HG02938 (cell line): ENCODE measurements at regions not wholly inside any gene's neighbourhood (a gene's known extent, or its start where the extent isn't known, plus 50 kb on each side); places are given as distances from the start of the nearest gene placed in this dataset.

Experiments
- ATAC-seq: cut with Tn5 transposase; IDR thresholded peaks from one replicate; pipeline ENCODE4 v1.9.1; 2021; ENCODE audit warnings: mild to moderate bottlenecking, moderate library complexity; ENCODE audit not compliant: unreplicated experiment

- ATAC-seq: peak; percentile 50
Measured at GRCh38 chr14:32254952-32255679, 52.0 kb upstream of the RNU6-8 start.

- ATAC-seq: no peak
Measured at GRCh38 chr14:32255789-32256188, 52.7 kb upstream of the RNU6-8 start.

GRCh38 chr14:32256576-32256975 lies 53.5 kb upstream of the RNU6-8 start:
- no peak for ATAC-seq

- no peak for ATAC-seq
Measured at GRCh38 chr14:32258336-32258993, 55.4 kb upstream of the RNU6-8 start.

- ATAC-seq: peak; percentile 84
Measured at GRCh38 chr14:32259368-32260013, 56.4 kb upstream of the RNU6-8 start.

GRCh38 chr14:32263939-32264567 lies 61.0 kb upstream of the RNU6-8 start:
- no peak for ATAC-seq

GRCh38 chr14:32265584-32265983 lies 62.5 kb upstream of the RNU6-8 start:
- ATAC-seq: no peak

GRCh38 chr14:32277998-32278397 lies 51.1 kb upstream of the AKAP6 start:
- ATAC-seq: no peak
